Peyer's patch (tissue), 4 donors: ENCODE measurements at regions not wholly inside any gene's neighbourhood (a gene's known extent, or its start where the extent isn't known, plus 50 kb on each side); places are given as distances from the start of the nearest gene placed in this dataset.
"Not testable (repeated sequence)": the region's sequence is repeated elsewhere in the genome, so short reads cannot be mapped to it uniquely, and the experiment has no call there.

ENCODE experiments used
- CTCF ChIP-seq, 6 experiments: fragments of 450-650 bp in 4 of 6; fragments of 200-600 bp in 2 of 6; sonication (generic) in 1 of 6; IDR thresholded peaks; one replicate each; pipeline ENCODE4 v1.5.1; 2017 to 2019; ENCODE audit warnings: antibody characterized with exemption in 6 of 6, mild to moderate bottlenecking in 3 of 6, moderate library complexity in 1 of 6
- POLR2A ChIP-seq, 2 donors: fragments of 450-650 bp; IDR thresholded peaks; one replicate each; pipeline ENCODE4 v1.5.1; 2017; ENCODE audit warnings: antibody characterized with exemption in 2 of 2, mild to moderate bottlenecking in 2 of 2, moderate library complexity in 2 of 2

DNA sequence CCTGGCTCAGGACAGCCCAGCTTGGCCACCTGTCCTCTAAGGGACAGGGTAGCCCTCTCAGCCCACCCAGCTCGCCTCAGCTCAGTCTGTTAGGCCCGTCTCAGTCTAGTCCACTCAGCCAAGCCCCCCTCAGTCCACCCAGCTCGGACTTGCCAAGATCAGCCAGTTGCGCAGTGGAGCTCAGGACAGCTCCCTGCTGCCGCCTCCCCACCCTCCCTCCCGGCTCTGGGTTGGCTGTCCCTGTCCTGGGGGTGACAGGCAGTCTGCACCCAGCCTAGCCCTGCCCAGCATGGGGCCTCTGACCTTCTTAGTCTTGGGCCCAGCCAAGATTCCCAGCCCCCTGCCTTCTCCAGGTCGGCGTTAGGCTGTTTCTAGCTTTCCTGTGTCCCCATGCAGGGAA lies 196.9 kb downstream of the TMEM121 start:
- TF ChIP-seq CTCF, POLR2A (IDR thresholded peaks at IDR 0.05): not testable (repeated sequence)
